ENCODE measurements at regions not wholly inside any gene's neighbourhood (a gene's known extent, or its start where the extent isn't known, plus 50 kb on each side); places are given as distances from the start of the nearest gene placed in this dataset.
"Not testable (repeated sequence)": the region's sequence is repeated elsewhere in the genome, so short reads cannot be mapped to it uniquely, and the experiment has no call there.

- TF ChIP-seq CTCF (IDR thresholded peaks at IDR 0.05; ENCODE audit: borderline replicate concordance, insufficient read depth, low read depth, low read length): no peak
- H3K4me3 ChIP-seq (ENCODE audit: low read depth, low read length): no peak overlapping the region
These were observed 596.5 kb downstream of the NXPH1 start for GRCh38 chr7:9029681-9030530.

DNA sequence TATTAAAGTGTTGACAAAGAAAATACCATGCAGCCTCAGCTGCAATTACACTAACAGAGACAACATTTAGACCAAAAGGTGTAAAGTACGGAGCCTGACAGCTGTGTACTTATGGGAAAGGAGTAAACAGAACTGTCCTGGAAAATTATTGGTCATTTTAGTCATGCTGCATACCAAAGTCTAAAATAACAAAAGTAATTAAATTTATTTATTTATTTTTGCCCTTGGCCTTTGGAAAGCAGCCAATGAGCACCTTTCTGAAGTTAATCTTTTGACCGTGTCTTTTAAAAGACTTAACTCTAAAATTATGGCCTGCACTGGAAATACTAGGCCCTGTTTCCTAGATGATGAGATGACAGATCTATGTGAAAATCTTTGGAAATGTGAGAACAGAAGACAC is 597.6 kb downstream of the NXPH1 start:
- no peak for TF ChIP-seq CTCF (IDR thresholded peaks at IDR 0.05; ENCODE audit: borderline replicate concordance, insufficient read depth, low read depth, low read length)
- no peak overlapping the region for H3K4me3 ChIP-seq (ENCODE audit: low read depth, low read length)

DNA sequence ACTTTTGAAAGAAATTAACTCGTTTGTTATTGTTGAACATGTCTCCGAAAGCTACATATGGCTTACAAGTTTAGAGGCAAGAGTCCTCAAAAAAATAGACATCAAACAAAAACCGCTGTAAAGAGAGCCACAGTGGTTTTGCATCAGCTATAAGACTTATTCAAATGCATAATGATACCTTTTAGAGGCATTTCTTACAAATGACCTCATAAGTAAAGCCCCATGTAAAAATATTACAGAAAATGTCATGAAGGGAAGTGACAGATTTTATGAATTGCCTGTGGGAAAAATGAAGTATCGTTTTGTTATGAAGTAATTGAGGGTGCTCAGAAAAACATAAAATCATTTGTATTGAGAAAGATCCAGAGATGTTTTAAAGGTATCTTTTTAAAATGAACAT is 598.0 kb downstream of the NXPH1 start:
- H3K4me3 ChIP-seq (ENCODE audit: low read depth, low read length): no peak overlapping the region
- TF ChIP-seq CTCF (IDR thresholded peaks at IDR 0.05; ENCODE audit: borderline replicate concordance, insufficient read depth, low read depth, low read length): no peak

DNA sequence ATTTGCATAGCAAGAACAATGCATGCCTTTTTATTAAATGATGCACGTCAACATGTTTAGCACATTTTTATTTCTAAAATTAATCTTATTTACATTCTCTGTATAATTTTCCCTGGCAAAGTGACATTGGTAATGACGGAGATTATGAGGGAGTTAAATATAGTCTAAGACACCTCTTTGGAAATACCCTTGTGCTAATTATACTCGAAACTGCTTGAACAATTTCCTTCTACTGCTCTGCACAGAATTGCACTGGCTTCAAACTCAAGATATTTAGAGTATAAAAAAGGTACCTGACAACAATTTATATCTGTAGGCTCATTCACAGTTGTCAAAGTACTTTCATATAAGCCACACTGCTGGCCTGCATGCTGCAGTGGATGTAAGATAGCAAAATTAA is 602.7 kb downstream of the NXPH1 start:
- no peak for TF ChIP-seq CTCF (IDR thresholded peaks at IDR 0.05; ENCODE audit: borderline replicate concordance, insufficient read depth, low read depth, low read length)
- no peak overlapping the region for H3K4me3 ChIP-seq (ENCODE audit: low read depth, low read length)

- TF ChIP-seq CTCF (IDR thresholded peaks at IDR 0.05; ENCODE audit: borderline replicate concordance, insufficient read depth, low read depth, low read length): no peak
- H3K4me3 ChIP-seq (ENCODE audit: low read depth, low read length): no peak overlapping the region
These were observed 637.9 kb downstream of the NXPH1 start for GRCh38 chr7:9071160-9071762.

- not testable (repeated sequence) for H3K4me3 ChIP-seq (ENCODE audit: low read depth, low read length)
These were observed 642.4 kb downstream of the NXPH1 start for GRCh38 chr7:9075774-9076173.

DNA sequence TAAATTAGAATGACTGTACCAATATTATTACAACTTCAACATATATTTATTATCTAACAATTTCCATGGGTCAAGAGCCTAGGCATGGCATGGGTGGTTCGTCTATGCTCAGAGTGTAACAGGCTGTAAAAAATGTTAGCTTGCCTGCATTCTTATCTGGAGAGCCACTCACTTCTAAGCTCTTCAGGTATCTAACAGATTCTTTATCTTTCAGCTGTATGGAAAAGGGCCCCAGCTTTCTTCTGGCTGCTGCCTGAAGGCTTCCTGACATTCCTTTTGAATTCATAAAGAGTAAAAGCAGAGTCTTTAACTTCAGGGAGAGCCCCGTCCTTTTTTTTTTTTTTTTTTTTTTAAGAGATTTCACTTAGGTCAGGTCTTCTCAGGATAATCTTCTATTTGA is 648.8 kb downstream of the NXPH1 start:
- no peak for TF ChIP-seq CTCF (IDR thresholded peaks at IDR 0.05; ENCODE audit: borderline replicate concordance, insufficient read depth, low read depth, low read length)
- no peak overlapping the region for H3K4me3 ChIP-seq (ENCODE audit: low read depth, low read length)
